ENCODE measurements at regions not wholly inside any gene's neighbourhood (a gene's known extent, or its start where the extent isn't known, plus 50 kb on each side); places are given as distances from the start of the nearest gene placed in this dataset.

DNA sequence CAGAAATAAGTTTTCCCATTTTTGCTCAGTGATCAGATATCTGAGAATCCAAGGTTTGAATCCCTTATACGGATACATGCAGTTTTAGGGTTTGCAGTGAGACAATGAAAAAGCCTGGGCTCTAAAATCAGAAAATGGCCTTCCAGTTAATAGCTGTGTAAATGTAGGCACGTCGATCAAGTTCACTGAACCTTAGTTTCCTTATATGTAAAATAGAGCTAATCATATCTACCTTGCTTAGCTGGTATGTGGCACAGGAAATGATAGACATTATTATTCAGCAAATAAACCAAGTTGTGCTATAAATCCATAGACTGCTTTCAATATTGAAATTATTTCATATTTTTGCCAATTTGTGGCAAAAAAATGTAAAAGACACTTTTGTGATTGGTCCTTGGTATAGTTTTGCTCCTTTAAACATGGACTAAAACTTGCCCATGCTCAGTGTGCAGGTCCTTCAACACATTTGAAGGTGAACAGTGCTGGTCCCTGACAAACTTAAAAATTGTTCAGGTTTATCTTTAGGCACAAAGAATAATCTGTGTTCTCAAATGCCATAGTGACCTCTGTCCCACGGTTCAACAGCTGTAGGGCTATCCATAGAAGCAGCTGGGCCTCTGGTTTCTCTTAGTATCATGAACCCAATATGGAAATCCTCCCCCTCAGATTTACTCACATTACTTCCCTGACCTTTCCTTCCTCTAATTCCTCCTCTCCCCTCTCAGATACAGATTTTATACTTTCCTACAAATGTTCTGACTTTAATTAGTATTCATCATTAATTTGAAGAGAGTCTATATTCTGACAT lies 51.0 kb downstream of the CCDC54 start:
- ChIA-PET CTCF (interaction anchor here (0.6 to 5.7 kb wide), 7 partner anchors 8 to 192 kb away, joined by 3 to 39 read pairs (median 4); no protein-coding TSS in a partner anchor), POLR2A (no interaction called here)
- intact Hi-C loops (cut with micrococcal nuclease) = no loop called here
- no peak overlapping the region for H3K27ac Mint-ChIP-seq
- H3K36me3 Mint-ChIP-seq = no peaks in the 10 kb centered on the region
- H3K27me3 Mint-ChIP-seq = peaks cover 3% of the 10 kb centered on the region
- H3K4me3 Mint-ChIP-seq = no peak overlapping the region
- no peak for DNase-seq
- peaks cover 12% of the 10 kb centered on the region for H3K4me1 Mint-ChIP-seq (ENCODE audit: low read depth)
- no peaks in the 10 kb centered on the region for H3K9me3 Mint-ChIP-seq

- Mint-ChIP-seq H3K27me3 (peaks cover 3% of the 10 kb centered on the region), H3K4me1 (ENCODE audit: low read depth) (peaks cover 12% of the 10 kb centered on the region), H3K9me3 (no peaks in the 10 kb centered on the region), H3K36me3 (no peaks in the 10 kb centered on the region), H3K4me3 (peak overlapping the region; percentile 62), H3K27ac (no peak overlapping the region)
- peak; percentile 71 for DNase-seq
- ChIA-PET POLR2A (no interaction called here), CTCF (interaction anchor here (0.6 to 5.7 kb wide), 18 partner anchors 9 to 209 kb away, joined by 3 to 44 read pairs (median 4); partner anchors contain the start of gene BBX)
- intact Hi-C loops (cut with micrococcal nuclease) = loop anchor here (1.0 to 2.0 kb wide), 5 partner anchors 15 to 193 kb away; partner anchors contain the start of gene BBX
These were observed 52.3 kb downstream of the CCDC54 start for GRCh38 chr3:107429320-107430181.

DNA sequence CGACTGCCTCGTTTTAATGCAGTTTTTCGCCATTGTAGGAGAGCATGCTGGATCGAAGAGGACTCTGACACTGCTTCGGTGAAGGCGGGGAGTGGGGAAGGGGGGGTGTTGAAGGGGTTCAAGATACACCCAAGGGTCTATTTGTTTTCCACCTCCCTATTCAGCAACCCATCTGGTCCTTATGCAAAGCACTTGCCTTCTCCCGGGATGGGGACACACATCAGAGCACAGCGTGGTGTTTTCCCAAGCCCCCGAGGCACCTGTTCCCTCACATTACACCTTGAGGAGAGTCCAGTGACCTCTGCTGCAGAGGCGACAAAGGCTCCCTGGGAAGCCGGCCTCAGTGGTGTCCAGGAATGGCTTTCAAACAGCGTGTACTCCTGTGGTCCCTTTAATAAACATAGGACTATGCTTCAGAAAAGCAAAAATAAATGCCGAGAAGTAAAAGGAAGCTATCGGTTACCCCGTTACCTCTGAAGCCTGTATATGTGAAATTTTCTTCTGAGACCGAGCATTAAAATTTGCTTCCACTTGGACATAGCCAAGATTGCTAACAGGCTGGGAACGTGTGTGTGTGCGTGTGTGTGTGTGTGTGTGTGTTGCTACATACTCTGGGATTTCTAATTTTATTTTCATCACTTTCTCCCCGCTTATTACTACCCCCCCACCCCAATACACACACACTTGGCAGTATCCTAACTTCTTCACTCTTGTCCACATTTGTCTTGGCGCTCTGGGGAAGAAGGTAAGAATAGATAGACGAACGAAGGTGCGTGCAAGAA lies 53.2 kb downstream of the CCDC54 start:
- H3K36me3 Mint-ChIP-seq = no peaks in the 10 kb centered on the region
- CTCF ChIA-PET = interaction anchor here (0.6 to 5.7 kb wide), 21 partner anchors 10 to 232 kb away, joined by 3 to 44 read pairs (median 4); partner anchors contain the start of gene BBX
- H3K4me1 Mint-ChIP-seq (ENCODE audit: low read depth) = peaks cover 12% of the 10 kb centered on the region
- peaks cover 5% of the 10 kb centered on the region for H3K27me3 Mint-ChIP-seq
- peak overlapping the region; percentile 74 for H3K4me3 Mint-ChIP-seq
- H3K27ac Mint-ChIP-seq = peak overlapping the region; percentile 16
- POLR2A ChIA-PET = interaction anchor here (1.3 to 1.5 kb wide), 3 partner anchors 9 to 94 kb away, joined by 3 to 6 read pairs (median 6); partner anchors contain the start of gene BBX
- H3K9me3 Mint-ChIP-seq = no peaks in the 10 kb centered on the region
- intact Hi-C loops (cut with micrococcal nuclease) = loop anchor here (1.0 to 2.0 kb wide), 5 partner anchors 16 to 194 kb away; partner anchors contain the start of gene BBX
- DNase-seq = peak; percentile 19

GRCh38 chr3:107430996-107431245 lies 53.7 kb downstream of the CCDC54 start:
- Mint-ChIP-seq H3K27me3 (peaks cover 5% of the 10 kb centered on the region), H3K27ac (peak overlapping the region; percentile 16), H3K4me3 (peak overlapping the region; percentile 74), H3K36me3 (no peaks in the 10 kb centered on the region), H3K9me3 (no peaks in the 10 kb centered on the region), H3K4me1 (ENCODE audit: low read depth) (peaks cover 12% of the 10 kb centered on the region)
- ChIA-PET CTCF (interaction anchor here (0.6 to 5.7 kb wide), 16 partner anchors 10 to 232 kb away, joined by 3 to 44 read pairs (median 3); partner anchors contain the start of gene BBX), POLR2A (interaction anchor here (1.3 to 1.5 kb wide), 3 partner anchors 10 to 94 kb away, joined by 3 to 6 read pairs (median 6); partner anchors contain the start of gene BBX)
- peak; percentile 59 for DNase-seq
- intact Hi-C loops (cut with micrococcal nuclease) = loop anchor here (1.0 to 2.0 kb wide), 5 partner anchors 17 to 195 kb away; partner anchors contain the start of gene BBX

DNA sequence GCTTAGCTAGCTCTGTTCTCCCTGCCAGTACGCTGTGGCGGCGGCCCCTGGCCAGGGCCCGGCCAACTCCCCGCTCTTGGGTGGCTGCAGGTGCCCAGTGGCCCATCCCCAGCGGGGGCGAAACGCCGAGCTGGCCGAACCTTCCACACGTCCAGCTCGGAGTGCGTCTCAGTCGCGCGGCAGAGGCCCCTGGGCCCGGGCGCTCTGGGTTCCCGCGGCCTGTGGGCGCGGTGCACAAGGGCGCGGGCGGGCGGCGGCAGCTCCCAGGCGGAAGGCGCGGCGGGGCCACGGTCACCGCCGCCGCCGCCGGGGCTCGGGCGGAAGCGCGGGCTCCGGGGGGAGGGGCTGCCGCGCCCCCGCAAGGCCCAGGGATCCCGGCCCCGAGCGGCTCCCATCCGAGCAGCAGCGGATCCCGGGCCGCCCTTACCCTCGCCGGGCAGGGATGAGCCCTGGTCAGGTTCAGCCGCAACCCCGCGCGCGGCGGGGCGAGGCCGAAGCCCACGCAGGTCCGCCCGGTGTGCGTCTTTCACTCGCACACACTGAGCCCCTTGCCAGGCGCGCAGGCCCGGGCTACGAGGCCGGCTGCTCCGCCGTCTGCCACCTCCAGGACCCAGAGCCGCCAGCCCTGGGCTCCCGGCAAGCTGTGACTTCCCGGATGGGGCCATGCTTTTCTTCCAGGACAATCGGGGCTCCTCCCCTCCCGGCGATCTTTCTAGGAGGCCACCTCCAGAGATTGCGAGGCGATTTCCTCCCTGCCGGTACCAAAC lies 54.2 kb downstream of the CCDC54 start:
- peaks cover 12% of the 10 kb centered on the region for H3K4me1 Mint-ChIP-seq (ENCODE audit: low read depth)
- peak overlapping the region; percentile 80 for H3K27ac Mint-ChIP-seq
- no peaks in the 10 kb centered on the region for H3K9me3 Mint-ChIP-seq
- intact Hi-C loops (cut with micrococcal nuclease) = loop anchor here (2.0 kb wide), 1 partner anchor 161 kb away; no protein-coding TSS in a partner anchor
- POLR2A ChIA-PET = interaction anchor here (0.5 to 1.5 kb wide), 4 partner anchors 10 to 127 kb away, joined by 3 to 6 read pairs (median 5); partner anchors contain the start of gene BBX
- CTCF ChIA-PET = interaction anchor here (0.7 to 5.7 kb wide), 14 partner anchors 10 to 227 kb away, joined by 3 to 44 read pairs (median 3); partner anchors contain the start of gene BBX
- peak overlapping the region; percentile 83 for H3K4me3 Mint-ChIP-seq
- H3K36me3 Mint-ChIP-seq = no peaks in the 10 kb centered on the region
- peaks cover 5% of the 10 kb centered on the region for H3K27me3 Mint-ChIP-seq
- peak; percentile 63 for DNase-seq

DNA sequence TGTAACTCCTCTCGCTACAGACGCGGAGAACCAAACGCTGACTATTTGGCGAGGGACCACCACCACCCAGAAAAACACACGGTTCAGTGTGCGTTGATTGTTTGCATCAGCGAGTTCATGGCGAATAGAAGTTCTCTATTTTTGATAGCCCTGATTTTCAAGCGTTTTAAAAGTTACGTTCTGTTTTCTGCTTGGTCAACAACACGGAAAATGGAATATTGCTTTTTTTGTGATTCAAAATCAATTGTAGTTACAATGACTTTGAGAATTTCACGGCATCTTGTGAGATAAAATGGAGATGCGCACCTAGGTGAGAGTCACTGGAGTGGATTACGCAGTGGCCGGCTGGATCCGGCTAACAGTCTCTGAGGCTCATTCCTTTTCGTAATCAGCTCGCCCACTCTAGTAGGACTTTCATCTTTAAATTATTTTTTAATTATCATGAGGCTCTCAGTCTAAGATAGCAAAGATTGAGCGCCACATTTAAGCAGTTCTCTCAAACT lies 54.8 kb downstream of the CCDC54 start:
- intact Hi-C loops (cut with micrococcal nuclease) = no loop called here
- ChIA-PET POLR2A (interaction anchor here (0.5 to 1.5 kb wide), 2 partner anchors 92 to 127 kb away, joined by 4 to 6 read pairs; no protein-coding TSS in a partner anchor), CTCF (interaction anchor here (1.1 to 5.7 kb wide), 3 partner anchors 93 to 196 kb away, joined by 3 to 39 read pairs (median 31); no protein-coding TSS in a partner anchor)

DNA sequence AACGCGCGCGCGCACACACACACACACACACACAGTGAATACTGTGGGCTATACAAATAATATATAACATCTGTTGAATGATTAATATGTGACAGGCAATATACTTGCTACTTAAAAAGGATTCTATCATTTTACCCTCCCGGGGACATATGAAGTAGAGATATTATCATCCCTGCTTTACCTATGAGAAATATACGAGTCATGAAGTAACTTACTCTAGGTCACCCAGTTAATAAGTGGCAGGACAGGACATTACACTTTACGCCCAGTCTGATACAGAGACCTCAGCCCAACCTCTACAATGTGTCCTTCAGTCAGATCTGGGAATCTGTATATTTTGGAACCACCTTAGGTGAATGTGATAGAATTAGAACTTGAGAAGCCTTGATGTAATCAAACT lies 55.4 kb downstream of the CCDC54 start:
- H3K4me3 Mint-ChIP-seq = peak overlapping the region; percentile 35
- ChIA-PET CTCF (no interaction called here), POLR2A (no interaction called here)
- intact Hi-C loops (cut with micrococcal nuclease) = no loop called here
- H3K9me3 Mint-ChIP-seq = no peaks in the 10 kb centered on the region
- peaks cover 5% of the 10 kb centered on the region for H3K27me3 Mint-ChIP-seq
- no peak for DNase-seq
- H3K27ac Mint-ChIP-seq = no peak overlapping the region
- H3K4me1 Mint-ChIP-seq (ENCODE audit: low read depth) = peaks cover 12% of the 10 kb centered on the region
- no peaks in the 10 kb centered on the region for H3K36me3 Mint-ChIP-seq

More for the DNA sequence above, 54.8 kb downstream of the CCDC54 start:
- peaks cover 5% of the 10 kb centered on the region for H3K27me3 Mint-ChIP-seq
- no peaks in the 10 kb centered on the region for H3K9me3 Mint-ChIP-seq
- H3K4me1 Mint-ChIP-seq (ENCODE audit: low read depth) = peaks cover 12% of the 10 kb centered on the region
- DNase-seq = no peak
- H3K4me3 Mint-ChIP-seq = peak overlapping the region; percentile 83
- H3K36me3 Mint-ChIP-seq = no peaks in the 10 kb centered on the region
- peak overlapping the region; percentile 80 for H3K27ac Mint-ChIP-seq

DNA sequence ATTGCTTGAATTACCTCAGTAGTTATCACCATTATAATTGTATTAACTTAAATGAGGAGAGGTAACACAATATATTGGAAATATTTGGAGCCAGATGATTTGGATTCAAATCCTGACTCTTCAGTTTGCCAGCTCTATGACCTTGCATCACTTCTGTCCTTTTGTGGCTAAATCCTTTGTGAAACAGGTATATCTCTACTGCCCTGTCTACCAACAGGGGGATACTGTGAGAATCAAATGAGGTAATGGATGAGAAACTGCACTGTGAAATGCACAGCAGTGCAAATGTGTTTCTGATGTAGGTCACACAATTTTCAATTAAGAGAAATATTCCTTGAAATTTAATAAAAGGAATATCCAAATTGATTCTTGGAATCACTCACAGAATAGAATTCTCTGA lies 58.8 kb downstream of the CCDC54 start:
- intact Hi-C loops (cut with micrococcal nuclease) = no loop called here
- no peaks in the 10 kb centered on the region for H3K4me1 Mint-ChIP-seq (ENCODE audit: low read depth)
- ChIA-PET POLR2A (no interaction called here), CTCF (no interaction called here)
- H3K4me3 Mint-ChIP-seq = no peak overlapping the region
- H3K27me3 Mint-ChIP-seq = peaks cover 6% of the 10 kb centered on the region
- DNase-seq = no peak
- H3K9me3 Mint-ChIP-seq = no peaks in the 10 kb centered on the region
- H3K36me3 Mint-ChIP-seq = no peaks in the 10 kb centered on the region
- H3K27ac Mint-ChIP-seq = no peak overlapping the region

GRCh38 chr3:107438671-107439070 lies 61.4 kb downstream of the CCDC54 start:
- Mint-ChIP-seq H3K27me3 (peaks cover 3% of the 10 kb centered on the region), H3K27ac (no peak overlapping the region), H3K9me3 (no peaks in the 10 kb centered on the region), H3K4me3 (no peak overlapping the region), H3K4me1 (ENCODE audit: low read depth) (no peaks in the 10 kb centered on the region), H3K36me3 (no peaks in the 10 kb centered on the region)
- CTCF ChIA-PET = no interaction called here
- POLR2A ChIA-PET = no interaction called here
- intact Hi-C loops (cut with micrococcal nuclease) = no loop called here
- no peak for DNase-seq

DNA sequence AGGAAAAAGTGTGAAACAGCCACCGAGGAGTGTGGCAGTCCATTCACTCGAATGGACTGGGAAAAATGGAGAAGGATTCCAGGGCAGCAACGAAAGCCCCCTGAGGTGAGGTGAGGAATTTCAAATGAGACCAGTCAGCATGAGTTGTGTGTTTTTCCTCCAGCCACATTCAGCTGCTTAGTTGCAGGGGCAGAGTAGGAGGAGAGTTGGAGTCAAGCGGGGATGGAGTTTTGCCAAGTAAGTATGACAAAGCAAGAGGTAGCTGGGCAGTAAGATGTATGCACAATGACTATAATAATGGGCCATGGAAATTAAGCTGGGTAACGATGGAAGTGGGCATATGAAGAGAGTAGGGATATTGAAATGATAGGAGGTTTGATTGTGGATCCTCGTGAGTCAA lies 64.4 kb downstream of the CCDC54 start:
- POLR2A ChIA-PET = no interaction called here
- no peaks in the 10 kb centered on the region for H3K4me1 Mint-ChIP-seq (ENCODE audit: low read depth)

More for the DNA sequence above, 64.4 kb downstream of the CCDC54 start:
- no peak for DNase-seq
- CTCF ChIA-PET = interaction anchor here (1.0 kb wide), 1 partner anchor 11 kb away, joined by 3 read pairs; no protein-coding TSS in a partner anchor
- Mint-ChIP-seq H3K27ac (no peak overlapping the region), H3K4me3 (no peak overlapping the region), H3K9me3 (no peaks in the 10 kb centered on the region), H3K36me3 (no peaks in the 10 kb centered on the region), H3K27me3 (peaks cover 1% of the 10 kb centered on the region)
- intact Hi-C loops (cut with micrococcal nuclease) = no loop called here
